ENCODE measurements at regions not wholly inside any gene's neighbourhood (a gene's known extent, or its start where the extent isn't known, plus 50 kb on each side); places are given as distances from the start of the nearest gene placed in this dataset.
"Not testable (repeated sequence)": the region's sequence is repeated elsewhere in the genome, so short reads cannot be mapped to it uniquely, and the experiment has no call there.

DNA sequence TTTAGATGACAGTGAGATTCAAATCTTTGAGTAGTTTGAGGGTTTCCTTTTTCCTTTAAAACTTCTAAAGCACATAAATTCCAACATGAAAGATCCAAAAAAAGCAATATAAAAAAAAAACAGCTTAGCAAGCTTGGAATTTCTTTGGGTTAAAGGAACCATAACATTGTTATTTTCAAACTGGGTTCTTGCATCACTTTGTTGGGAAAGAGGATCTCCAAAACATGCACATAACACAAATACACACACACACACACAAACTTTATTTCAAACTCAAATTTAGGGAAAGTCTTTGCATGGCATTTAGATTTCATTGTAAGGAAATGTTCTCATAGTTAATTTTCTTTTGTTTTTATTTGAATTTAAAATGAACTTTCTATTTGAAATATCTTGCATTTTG lies 79.2 kb upstream of the COL8A1 start:
- TF ChIP-seq, protein P1, sequence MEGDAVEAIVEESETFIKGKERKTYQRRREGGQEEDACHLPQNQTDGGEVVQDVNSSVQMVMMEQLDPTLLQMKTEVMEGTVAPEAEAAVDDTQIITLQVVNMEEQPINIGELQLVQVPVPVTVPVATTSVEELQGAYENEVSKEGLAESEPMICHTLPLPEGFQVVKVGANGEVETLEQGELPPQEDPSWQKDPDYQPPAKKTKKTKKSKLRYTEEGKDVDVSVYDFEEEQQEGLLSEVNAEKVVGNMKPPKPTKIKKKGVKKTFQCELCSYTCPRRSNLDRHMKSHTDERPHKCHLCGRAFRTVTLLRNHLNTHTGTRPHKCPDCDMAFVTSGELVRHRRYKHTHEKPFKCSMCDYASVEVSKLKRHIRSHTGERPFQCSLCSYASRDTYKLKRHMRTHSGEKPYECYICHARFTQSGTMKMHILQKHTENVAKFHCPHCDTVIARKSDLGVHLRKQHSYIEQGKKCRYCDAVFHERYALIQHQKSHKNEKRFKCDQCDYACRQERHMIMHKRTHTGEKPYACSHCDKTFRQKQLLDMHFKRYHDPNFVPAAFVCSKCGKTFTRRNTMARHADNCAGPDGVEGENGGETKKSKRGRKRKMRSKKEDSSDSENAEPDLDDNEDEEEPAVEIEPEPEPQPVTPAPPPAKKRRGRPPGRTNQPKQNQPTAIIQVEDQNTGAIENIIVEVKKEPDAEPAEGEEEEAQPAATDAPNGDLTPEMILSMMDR (IDR thresholded peaks at IDR 0.05): no peak
- DNase-seq (no peak), ATAC-seq (no peak)
- H3K9me3 ChIP-seq: peaks cover 0 to 18% (median 0%) of the 10 kb centered on the region in 11 donors
- no peak overlapping the region for H3K27ac ChIP-seq
- intact Hi-C loops (cut with DNase I): loop anchor here in 2 of 10 donors (10.0 kb wide), 1 partner anchor 76 kb away; the partner anchor contains the start of gene COL8A1 (in 2 of the 2)
- no peaks in the 10 kb centered on the region for H3K36me3 ChIP-seq
- no peaks in the 10 kb centered on the region for H3K4me1 ChIP-seq
- no peaks in the 10 kb centered on the region for H3K27me3 ChIP-seq
- no peak overlapping the region for H3K4me3 ChIP-seq

GRCh38 chr3:99555885-99556284 lies 82.5 kb upstream of the COL8A1 start:
- not testable (repeated sequence) for H3K4me1 ChIP-seq, H3K4me3 ChIP-seq, H3K27me3 ChIP-seq, H3K27ac ChIP-seq, H3K36me3 ChIP-seq, DNase-seq
- 85 to 92% methylated on average over 5 of the region's 5 CpGs for WGBS, 2 donors
- intact Hi-C loops (cut with DNase I): loop anchor here in 2 of 10 donors (10.0 kb wide), 1 partner anchor 79 kb away; the partner anchor contains the start of gene COL8A1 (in 2 of the 2)
- peaks cover 0 to 27% (median 0%) of the 10 kb centered on the region in 11 donors for H3K9me3 ChIP-seq
- ATAC-seq: peak in 1 of 8 donors; percentile 52

- Histone ChIP-seq H3K27ac (peak overlapping the region in 6 of 10 donors; percentile 10 to 77 (median 56)), H3K9me3 (peaks cover 0 to 14% (median 0%) of the 10 kb centered on the region in 11 donors), H3K36me3 (no peaks in the 10 kb centered on the region), H3K4me3 (no peak overlapping the region), H3K4me1 (peaks cover 0 to 43% (median 16%) of the 10 kb centered on the region in 9 donors), H3K27me3 (no peaks in the 10 kb centered on the region)
- peak in 6 of 8 donors; percentile 14 to 71 (median 66) for ATAC-seq
- TF ChIP-seq, protein P1 (IDR thresholded peaks at IDR 0.05): peak in 1 of 9 donors; percentile 17
- no peak for DNase-seq
- intact Hi-C loops (cut with DNase I): loop anchor here in 3 of 10 donors (5.0 to 10.0 kb wide), 2 partner anchors 49 to 83 kb away; partner anchors contain the start of gene COL8A1 (in 2 of the 3)
- 77 to 79% methylated on average over 1 of the region's 1 CpG for WGBS, 2 donors
Observed at GRCh38 chr3:99551520-99551919, 86.9 kb upstream of the COL8A1 start.

- Histone ChIP-seq H3K36me3 (no peaks in the 10 kb centered on the region), H3K4me3 (no peak overlapping the region), H3K9me3 (peaks cover 0 to 9% (median 0%) of the 10 kb centered on the region in 11 donors), H3K27me3 (no peaks in the 10 kb centered on the region), H3K27ac (peak overlapping the region; percentile 17 to 77 (median 58)), H3K4me1 (peaks cover 3 to 58% (median 24%) of the 10 kb centered on the region in 9 donors)
- 55 to 56% methylated on average over 2 of the region's 2 CpGs for WGBS, 2 donors
- ATAC-seq (peak in 7 of 8 donors; percentile 35 to 74 (median 69)), DNase-seq (no peak)
- TF ChIP-seq, protein P1 (IDR thresholded peaks at IDR 0.05): no peak
- intact Hi-C loops (cut with DNase I): loop anchor here in 3 of 10 donors (5.0 to 10.0 kb wide), 3 partner anchors 48 to 125 kb away; partner anchors contain the start of gene COL8A1 (in 2 of the 3)
Observed at GRCh38 chr3:99549957-99550603, 88.3 kb upstream of the COL8A1 start.

Measured in heart right ventricle (tissue), 16 donors.